ENCODE measurements at regions not wholly inside any gene's neighbourhood (a gene's known extent, or its start where the extent isn't known, plus 50 kb on each side); places are given as distances from the start of the nearest gene placed in this dataset.

DNA sequence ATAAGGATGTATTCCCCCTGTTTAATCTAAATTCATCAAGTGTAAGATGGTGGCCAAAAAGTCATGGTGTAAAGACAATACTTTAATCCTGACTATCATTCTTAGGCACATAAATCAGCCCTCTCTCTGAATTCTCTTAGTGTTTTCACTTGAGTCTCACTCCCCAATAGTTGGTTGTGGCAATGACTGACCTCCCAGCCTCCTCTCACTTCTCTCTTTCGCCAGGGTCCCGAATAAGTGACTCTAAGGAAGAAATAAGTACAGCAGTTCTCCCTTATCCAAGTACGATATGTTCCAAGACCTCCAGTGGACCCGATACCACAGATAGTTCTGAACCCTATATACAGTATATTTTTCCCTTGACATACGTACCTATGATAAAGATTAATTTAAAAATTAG, 335.3 kb downstream of the MAF start:
- TF ChIP-seq CTCF (conservative IDR thresholded peaks at IDR 0.05; ENCODE audit: low read depth in 2 of 2) = no peak
- TF ChIP-seq EZH2 (IDR thresholded peaks at IDR 0.05; ENCODE audit: low read depth, unreplicated experiment) = no peak
- no peak for TF ChIP-seq ZNF114 (CRISPR knock-in tag; IDR thresholded peaks at IDR 0.05)
- TF ChIP-seq EZH2phosphoT487 (IDR thresholded peaks at IDR 0.05; ENCODE audit: unreplicated experiment) = no peak
- no peak for TF ChIP-seq POLR2AphosphoS5 (IDR thresholded peaks at IDR 0.05; ENCODE audit: low read depth)
- TF ChIP-seq, protein P1, sequence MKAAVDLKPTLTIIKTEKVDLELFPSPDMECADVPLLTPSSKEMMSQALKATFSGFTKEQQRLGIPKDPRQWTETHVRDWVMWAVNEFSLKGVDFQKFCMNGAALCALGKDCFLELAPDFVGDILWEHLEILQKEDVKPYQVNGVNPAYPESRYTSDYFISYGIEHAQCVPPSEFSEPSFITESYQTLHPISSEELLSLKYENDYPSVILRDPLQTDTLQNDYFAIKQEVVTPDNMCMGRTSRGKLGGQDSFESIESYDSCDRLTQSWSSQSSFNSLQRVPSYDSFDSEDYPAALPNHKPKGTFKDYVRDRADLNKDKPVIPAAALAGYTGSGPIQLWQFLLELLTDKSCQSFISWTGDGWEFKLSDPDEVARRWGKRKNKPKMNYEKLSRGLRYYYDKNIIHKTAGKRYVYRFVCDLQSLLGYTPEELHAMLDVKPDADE (IDR thresholded peaks at IDR 0.05) = no peak
- TF ChIP-seq REST (IDR thresholded peaks at IDR 0.05; ENCODE audit: unreplicated experiment) = no peak
- TF ChIP-seq CREB1 (CRISPR knock-in tag; IDR thresholded peaks at IDR 0.05; ENCODE audit: low read depth) = no peak
- TF ChIP-seq ZNF331 (CRISPR knock-in tag; IDR thresholded peaks at IDR 0.05; ENCODE audit: low read depth) = no peak
